ENCODE measurements at regions not wholly inside any gene's neighbourhood (a gene's known extent, or its start where the extent isn't known, plus 50 kb on each side); places are given as distances from the start of the nearest gene placed in this dataset.

DNA sequence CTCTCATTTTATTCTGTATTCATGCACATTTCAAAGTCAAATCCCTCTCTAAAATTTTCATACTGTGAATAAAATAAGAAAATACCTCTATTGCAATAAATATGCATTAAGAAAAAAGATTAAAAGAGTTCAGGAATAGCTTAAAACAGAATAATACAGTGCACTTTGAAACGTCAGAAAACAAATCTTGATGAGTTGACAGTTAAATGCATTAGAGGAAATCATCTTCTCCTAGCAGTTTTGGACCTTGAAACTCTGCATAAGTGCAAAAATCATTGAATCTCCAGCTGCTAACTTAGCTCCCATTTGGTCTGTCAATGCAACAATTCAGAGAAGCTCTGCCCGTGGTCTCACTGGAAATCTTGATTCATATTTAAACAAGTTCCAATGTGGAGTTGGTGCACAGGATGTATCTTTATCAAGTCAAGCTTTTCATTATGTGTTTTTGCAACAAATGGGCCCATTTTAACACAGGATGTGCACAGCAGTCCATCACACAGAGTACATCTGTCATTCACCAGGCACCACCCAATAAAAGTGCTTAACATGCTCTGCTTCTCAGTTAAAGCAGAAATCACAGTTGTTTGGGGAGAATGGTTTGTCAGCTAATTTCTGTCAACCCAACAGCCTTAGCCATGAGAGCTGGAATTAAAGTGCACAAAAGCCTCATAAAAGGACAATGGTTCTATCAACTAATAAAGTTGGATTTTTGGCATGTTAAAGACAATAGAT, 98.8 kb upstream of the ARRDC4 start (continued):
- TF ChIP-seq, protein P1, sequence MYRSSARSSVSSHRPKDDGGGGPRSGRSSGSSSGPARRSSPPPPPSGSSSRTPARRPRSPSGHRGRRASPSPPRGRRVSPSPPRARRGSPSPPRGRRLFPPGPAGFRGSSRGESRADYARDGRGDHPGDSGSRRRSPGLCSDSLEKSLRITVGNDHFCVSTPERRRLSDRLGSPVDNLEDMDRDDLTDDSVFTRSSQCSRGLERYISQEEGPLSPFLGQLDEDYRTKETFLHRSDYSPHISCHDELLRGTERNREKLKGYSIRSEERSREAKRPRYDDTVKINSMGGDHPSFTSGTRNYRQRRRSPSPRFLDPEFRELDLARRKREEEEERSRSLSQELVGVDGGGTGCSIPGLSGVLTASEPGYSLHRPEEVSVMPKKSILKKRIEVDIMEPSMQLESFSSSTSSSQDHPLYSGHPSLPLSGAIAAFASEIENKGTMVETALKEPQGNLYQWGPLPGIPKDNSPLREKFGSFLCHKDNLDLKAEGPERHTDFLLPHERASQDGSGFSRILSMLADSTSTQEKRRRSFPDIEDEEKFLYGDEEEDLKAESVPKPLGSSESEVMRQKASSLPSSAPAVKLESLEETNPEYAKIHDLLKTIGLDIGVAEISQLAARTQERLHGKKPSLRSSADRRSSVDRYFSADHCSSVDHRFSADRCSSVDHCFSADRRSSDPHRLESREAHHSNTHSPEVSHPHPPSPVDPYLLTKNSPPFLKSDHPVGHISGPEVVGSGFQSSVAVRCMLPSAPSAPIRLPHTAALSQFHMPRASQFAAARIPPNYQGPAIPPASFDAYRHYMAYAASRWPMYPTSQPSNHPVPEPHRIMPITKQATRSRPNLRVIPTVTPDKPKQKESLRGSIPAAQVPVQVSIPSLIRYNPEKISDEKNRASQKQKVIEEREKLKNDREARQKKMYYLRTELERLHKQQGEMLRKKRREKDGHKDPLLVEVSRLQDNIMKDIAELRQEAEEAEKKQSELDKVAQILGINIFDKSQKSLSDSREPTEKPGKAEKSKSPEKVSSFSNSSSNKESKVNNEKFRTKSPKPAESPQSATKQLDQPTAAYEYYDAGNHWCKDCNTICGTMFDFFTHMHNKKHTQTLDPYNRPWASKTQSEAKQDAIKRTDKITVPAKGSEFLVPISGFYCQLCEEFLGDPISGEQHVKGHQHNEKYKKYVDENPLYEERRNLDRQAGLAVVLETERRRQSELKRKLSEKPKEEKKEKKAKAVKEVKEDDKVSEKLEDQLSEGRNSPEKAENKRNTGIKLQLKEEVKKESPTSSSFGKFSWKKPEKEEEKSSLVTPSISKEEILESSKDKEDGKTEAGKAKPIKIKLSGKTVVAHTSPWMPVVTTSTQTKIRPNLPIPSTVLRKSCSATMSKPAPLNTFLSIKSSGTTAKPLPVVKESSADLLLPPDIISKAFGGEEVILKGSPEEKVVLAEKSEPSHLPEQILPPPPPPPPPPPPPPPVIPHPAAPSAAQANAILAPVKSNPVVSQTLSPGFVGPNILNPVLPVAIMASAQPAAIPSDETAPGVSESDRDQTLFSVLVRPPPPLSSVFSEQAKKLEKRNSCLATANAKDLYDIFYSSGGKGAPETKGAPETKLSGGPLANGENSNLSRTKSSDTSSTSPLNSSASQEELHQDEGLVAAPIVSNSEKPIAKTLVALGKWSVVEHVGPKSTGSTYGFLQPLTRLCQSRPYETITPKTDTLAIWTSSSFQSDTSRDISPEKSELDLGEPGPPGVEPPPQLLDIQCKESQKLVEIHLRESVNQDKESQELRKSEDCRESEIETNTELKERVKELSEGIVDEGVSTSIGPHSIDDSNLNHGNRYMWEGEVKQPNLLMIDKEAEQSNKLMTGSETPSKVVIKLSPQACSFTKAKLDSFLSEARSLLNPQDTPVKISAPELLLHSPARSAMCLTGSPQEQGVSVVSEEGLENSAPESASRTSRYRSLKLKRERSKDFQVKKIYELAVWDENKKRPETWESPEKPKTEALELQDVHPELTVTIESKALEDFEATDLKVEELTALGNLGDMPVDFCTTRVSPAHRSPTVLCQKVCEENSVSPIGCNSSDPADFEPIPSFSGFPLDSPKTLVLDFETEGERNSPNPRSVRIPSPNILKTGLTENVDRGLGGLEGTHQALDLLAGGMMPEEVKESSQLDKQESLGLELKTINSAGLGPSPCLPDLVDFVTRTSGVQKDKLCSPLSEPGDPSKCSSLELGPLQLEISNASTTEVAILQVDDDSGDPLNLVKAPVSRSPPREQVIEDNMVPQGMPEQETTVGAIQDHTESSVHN (IDR thresholded peaks at IDR 0.05; ENCODE audit: borderline replicate concordance in 1 of 2, low read depth in 1 of 2): no peak
- TF ChIP-seq ZFX (CRISPR knock-in tag; IDR thresholded peaks at IDR 0.05): no peak
- no peak for TF ChIP-seq CEBPB (tag; IDR thresholded peaks at IDR 0.05)
- TF ChIP-seq ZNF212 (CRISPR knock-in tag; IDR thresholded peaks at IDR 0.05): no peak

Data from K562 (cell line).